Liver (tissue), 8 donors: ENCODE measurements at regions not wholly inside any gene's neighbourhood (a gene's known extent, or its start where the extent isn't known, plus 50 kb on each side); places are given as distances from the start of the nearest gene placed in this dataset.

Source experiments
- DNase-seq: peaks from one replicate; pipeline ENCODE4 v3.0.0-alpha.2; 2017; ENCODE audit warnings: low spot score
- H3K27ac ChIP-seq, 2 donors: one replicate each; pipeline ENCODE4 v1.7.0; 2013; ENCODE audit warnings: inconsistent platforms in 2 of 2, low read length in 2 of 2, control low read depth in 1 of 2, low read depth in 1 of 2, mild to moderate bottlenecking in 1 of 2
- H3K27me3 ChIP-seq, 4 donors: one replicate each; pipeline versions ENCODE4 v1.6.1 to v1.7.0; 2013; ENCODE audit warnings: low read length in 3 of 4, inconsistent platforms in 1 of 4, mild to moderate bottlenecking in 1 of 4, moderate library complexity in 1 of 4; ENCODE audit not compliant: control insufficient read depth in 4 of 4, insufficient read depth in 4 of 4
- H3K36me3 ChIP-seq, 4 donors: one replicate each; pipeline versions ENCODE4 v1.6.1 to v1.7.0; 2013; ENCODE audit warnings: low read length in 3 of 4, mild to moderate bottlenecking in 3 of 4, low read depth in 1 of 4, moderate library complexity in 1 of 4; ENCODE audit not compliant: control insufficient read depth in 4 of 4, insufficient read depth in 3 of 4
- H3K4me1 ChIP-seq, 4 donors: one replicate each; pipeline versions ENCODE4 v1.6.1 to v1.7.0; 2013; ENCODE audit warnings: low read length in 3 of 4, mild to moderate bottlenecking in 3 of 4, moderate library complexity in 1 of 4; ENCODE audit not compliant: control insufficient read depth in 4 of 4, insufficient read depth in 4 of 4
- H3K4me3 ChIP-seq, 3 donors: one replicate each; pipeline versions ENCODE4 v1.6.1 to v1.7.0; 2013; ENCODE audit warnings: low read length in 3 of 3, control low read depth in 1 of 3, low read depth in 1 of 3, mild to moderate bottlenecking in 1 of 3
- H3K9ac ChIP-seq, 2 donors: one replicate each; pipeline ENCODE4 v1.7.0; 2013; ENCODE audit warnings: low read length in 2 of 2, mild to moderate bottlenecking in 2 of 2, moderate library complexity in 2 of 2, control low read depth in 1 of 2, low read depth in 1 of 2
- H3K9me3 ChIP-seq, 4 donors: one replicate each; pipeline versions ENCODE4 v1.6.1 to v1.7.0; 2013; ENCODE audit warnings: low read length in 3 of 4; ENCODE audit not compliant: control insufficient read depth in 4 of 4
- CTCF ChIP-seq: fragments of 150-350 bp; IDR thresholded peaks from 2 replicates; pipeline ENCODE4 v1.5.1; 2017; ENCODE audit warnings: improper control_type of control experiment, low read depth, low read length; ENCODE audit not compliant: missing input control
- EGR1 ChIP-seq, 2 donors: IDR thresholded peaks; 2 replicates each; pipeline ENCODE4 v1.6.1; 2016 to 2018; ENCODE audit warnings: antibody characterized with exemption in 2 of 2, low read depth in 2 of 2
- FOXA1 ChIP-seq: IDR thresholded peaks from 2 replicates; pipeline ENCODE4 v1.6.1; 2016; ENCODE audit warnings: antibody characterized with exemption
- FOXA2 ChIP-seq: IDR thresholded peaks from 2 replicates; pipeline ENCODE4 v1.6.1; 2016; ENCODE audit warnings: antibody characterized with exemption
- GABPA ChIP-seq, 2 donors: IDR thresholded peaks in 1 of 2; conservative IDR thresholded peaks in 1 of 2; 2 replicates each; pipeline ENCODE4 v1.6.1; 2016; ENCODE audit warnings: antibody characterized with exemption in 2 of 2, mild to moderate bottlenecking in 1 of 2, moderate library complexity in 1 of 2
- HNF4A ChIP-seq, 2 donors: conservative IDR thresholded peaks; 2 replicates each; pipeline ENCODE4 v1.6.1; 2016; ENCODE audit warnings: antibody characterized with exemption in 2 of 2, mild to moderate bottlenecking in 2 of 2
- HNF4G ChIP-seq: IDR thresholded peaks from 2 replicates; pipeline ENCODE4 v1.6.1; 2016; ENCODE audit warnings: antibody characterized with exemption
- JUND ChIP-seq, 2 donors: IDR thresholded peaks; 2 replicates each; pipeline ENCODE4 v1.6.1; 2016; ENCODE audit warnings: antibody characterized with exemption in 2 of 2
- NR2F2 ChIP-seq: IDR thresholded peaks from 2 replicates; pipeline ENCODE4 v1.6.1; 2016; ENCODE audit warnings: antibody characterized with exemption
- RAD21 ChIP-seq, 2 donors: IDR thresholded peaks; 2 replicates each; pipeline ENCODE4 v1.6.1; 2016; ENCODE audit warnings: antibody characterized with exemption in 2 of 2, mild to moderate bottlenecking in 2 of 2
- RXRA ChIP-seq, 2 donors: IDR thresholded peaks; 2 replicates each; pipeline ENCODE4 v1.6.1; 2017 to 2018; ENCODE audit warnings: antibody characterized with exemption in 2 of 2, mild to moderate bottlenecking in 1 of 2
- SP1 ChIP-seq: IDR thresholded peaks from 2 replicates; pipeline ENCODE4 v1.6.1; 2018; ENCODE audit warnings: antibody characterized with exemption, mild to moderate bottlenecking
- TAF1 ChIP-seq: conservative IDR thresholded peaks from 2 replicates; pipeline ENCODE4 v1.6.1; 2016; ENCODE audit warnings: antibody characterized with exemption, mild to moderate bottlenecking
- YY1 ChIP-seq: IDR thresholded peaks from 2 replicates; pipeline ENCODE4 v1.6.1; 2016; ENCODE audit warnings: antibody characterized with exemption, mild to moderate bottlenecking
- ZBTB33 ChIP-seq: IDR thresholded peaks from 2 replicates; pipeline ENCODE4 v1.6.1; 2016; ENCODE audit warnings: antibody characterized with exemption
- WGBS: extraction: QIAGEN DNeasy Blood & Tissue Kit; methylation state at CpG from one replicate; pipeline ENCODE4 v1.1.7; 2013; 5-methylcytosine and 5-hydroxymethylcytosine counted together
- TF ChIP-seq, protein P1 (sequence below): IDR thresholded peaks from 2 replicates; pipeline ENCODE4 v1.6.1; 2016; ENCODE audit warnings: antibody characterized with exemption
- TF ChIP-seq, protein P2 (sequence below): IDR thresholded peaks from 2 replicates; pipeline ENCODE4 v1.6.1; 2016; ENCODE audit warnings: antibody characterized with exemption
- TF ChIP-seq, protein P3 (sequence below): IDR thresholded peaks from 2 replicates; pipeline ENCODE4 v1.6.1; 2016; ENCODE audit warnings: antibody characterized with exemption, mild to moderate bottlenecking
- donor health status: healthy.
- donor health status: healthy.
- donor health status: healthy.
- donor health status: healthy.
- donor health status: healthy.

DNA sequence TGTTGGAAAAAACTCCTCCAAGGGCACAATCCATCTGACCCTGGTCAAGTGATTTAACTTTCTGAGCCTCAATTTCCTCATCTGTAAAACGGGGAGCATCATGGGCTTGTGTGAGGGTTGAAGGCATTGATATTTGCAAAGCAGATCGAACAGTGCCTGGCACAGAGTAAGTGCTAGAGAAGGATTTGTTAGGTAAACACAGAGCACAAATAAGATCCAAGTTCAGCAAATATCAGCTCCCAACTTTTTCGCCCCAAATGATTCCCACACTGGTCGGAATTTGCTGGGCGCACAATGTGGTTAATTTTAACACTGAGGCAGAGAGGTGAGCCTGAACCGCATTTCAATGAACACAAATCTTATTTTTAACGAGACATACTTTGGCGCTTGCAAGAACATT, 76.3 kb upstream of the ATP2B2 start:
- Histone ChIP-seq H3K27ac (no peak overlapping the region), H3K36me3 (no peaks in the 10 kb centered on the region), H3K4me1 (peaks cover 4 to 24% (median 18%) of the 10 kb centered on the region in 4 donors), H3K9me3 (no peaks in the 10 kb centered on the region), H3K9ac (no peak overlapping the region), H3K27me3 (no peaks in the 10 kb centered on the region), H3K4me3 (no peak overlapping the region)
- TF ChIP-seq RAD21 (IDR thresholded peaks at IDR 0.05) (peak in 1 of 2 donors; percentile 27), GABPA (IDR thresholded peaks at IDR 0.05 in 1 of 2, conservative IDR thresholded peaks at IDR 0.05 in 1 of 2) (no peak), HNF4G (no peak), ZBTB33 (no peak), YY1 (no peak), JUND (IDR thresholded peaks at IDR 0.05) (no peak), RXRA (IDR thresholded peaks at IDR 0.05) (peak in 1 of 2 donors; percentile 21), EGR1 (IDR thresholded peaks at IDR 0.05; ENCODE audit: low read depth in 2 of 2) (no peak), FOXA1 (peak; percentile 54), TAF1 (no peak), SP1 (no peak), HNF4A (conservative IDR thresholded peaks at IDR 0.05) (peak; percentile 14 to 24), FOXA2 (peak; percentile 59), NR2F2 (no peak), CTCF (no peak)
- TF ChIP-seq, protein P1, sequence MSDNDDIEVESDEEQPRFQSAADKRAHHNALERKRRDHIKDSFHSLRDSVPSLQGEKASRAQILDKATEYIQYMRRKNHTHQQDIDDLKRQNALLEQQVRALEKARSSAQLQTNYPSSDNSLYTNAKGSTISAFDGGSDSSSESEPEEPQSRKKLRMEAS: no peak
- TF ChIP-seq, protein P2, sequence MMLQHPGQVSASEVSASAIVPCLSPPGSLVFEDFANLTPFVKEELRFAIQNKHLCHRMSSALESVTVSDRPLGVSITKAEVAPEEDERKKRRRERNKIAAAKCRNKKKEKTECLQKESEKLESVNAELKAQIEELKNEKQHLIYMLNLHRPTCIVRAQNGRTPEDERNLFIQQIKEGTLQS: no peak
- TF ChIP-seq, protein P3, sequence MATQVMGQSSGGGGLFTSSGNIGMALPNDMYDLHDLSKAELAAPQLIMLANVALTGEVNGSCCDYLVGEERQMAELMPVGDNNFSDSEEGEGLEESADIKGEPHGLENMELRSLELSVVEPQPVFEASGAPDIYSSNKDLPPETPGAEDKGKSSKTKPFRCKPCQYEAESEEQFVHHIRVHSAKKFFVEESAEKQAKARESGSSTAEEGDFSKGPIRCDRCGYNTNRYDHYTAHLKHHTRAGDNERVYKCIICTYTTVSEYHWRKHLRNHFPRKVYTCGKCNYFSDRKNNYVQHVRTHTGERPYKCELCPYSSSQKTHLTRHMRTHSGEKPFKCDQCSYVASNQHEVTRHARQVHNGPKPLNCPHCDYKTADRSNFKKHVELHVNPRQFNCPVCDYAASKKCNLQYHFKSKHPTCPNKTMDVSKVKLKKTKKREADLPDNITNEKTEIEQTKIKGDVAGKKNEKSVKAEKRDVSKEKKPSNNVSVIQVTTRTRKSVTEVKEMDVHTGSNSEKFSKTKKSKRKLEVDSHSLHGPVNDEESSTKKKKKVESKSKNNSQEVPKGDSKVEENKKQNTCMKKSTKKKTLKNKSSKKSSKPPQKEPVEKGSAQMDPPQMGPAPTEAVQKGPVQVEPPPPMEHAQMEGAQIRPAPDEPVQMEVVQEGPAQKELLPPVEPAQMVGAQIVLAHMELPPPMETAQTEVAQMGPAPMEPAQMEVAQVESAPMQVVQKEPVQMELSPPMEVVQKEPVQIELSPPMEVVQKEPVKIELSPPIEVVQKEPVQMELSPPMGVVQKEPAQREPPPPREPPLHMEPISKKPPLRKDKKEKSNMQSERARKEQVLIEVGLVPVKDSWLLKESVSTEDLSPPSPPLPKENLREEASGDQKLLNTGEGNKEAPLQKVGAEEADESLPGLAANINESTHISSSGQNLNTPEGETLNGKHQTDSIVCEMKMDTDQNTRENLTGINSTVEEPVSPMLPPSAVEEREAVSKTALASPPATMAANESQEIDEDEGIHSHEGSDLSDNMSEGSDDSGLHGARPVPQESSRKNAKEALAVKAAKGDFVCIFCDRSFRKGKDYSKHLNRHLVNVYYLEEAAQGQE: no peak
- 40% methylated on average over 8 of the region's 8 CpGs for WGBS
- DNase-seq: no peak
